Transverse colon (tissue), 4 donors: ENCODE measurements at regions not wholly inside any gene's neighbourhood (a gene's known extent, or its start where the extent isn't known, plus 50 kb on each side); places are given as distances from the start of the nearest gene placed in this dataset.

Source experiments
- CTCF ChIP-seq, 5 experiments: fragments of 200-600 bp in 3 of 5; fragments of 450-650 bp in 2 of 5; sonication (generic) in 3 of 5; IDR thresholded peaks; 1 replicate in 2 of 5; 2 replicates in 3 of 5; pipeline ENCODE4 v1.5.1; 2016 to 2017; ENCODE audit warnings: antibody characterized with exemption in 5 of 5, inconsistent platforms in 3 of 5, mild to moderate bottlenecking in 2 of 5, moderate library complexity in 1 of 5
- EP300 ChIP-seq: sonication (generic); formaldehyde crosslinking; IDR thresholded peaks from one replicate; pipeline ENCODE4 v1.6.1; 2017; ENCODE audit warnings: antibody characterized with exemption, low read depth
- POLR2A ChIP-seq: fragments of 450-650 bp; IDR thresholded peaks from one replicate; pipeline ENCODE4 v1.6.1; 2016; ENCODE audit warnings: antibody characterized with exemption, mild to moderate bottlenecking, moderate library complexity
- POLR2AphosphoS5 ChIP-seq, 3 donors: sonication (generic); formaldehyde crosslinking; IDR thresholded peaks; one replicate each; pipeline ENCODE4 v1.6.1; 2016; ENCODE audit warnings: antibody characterized with exemption in 3 of 3

DNA sequence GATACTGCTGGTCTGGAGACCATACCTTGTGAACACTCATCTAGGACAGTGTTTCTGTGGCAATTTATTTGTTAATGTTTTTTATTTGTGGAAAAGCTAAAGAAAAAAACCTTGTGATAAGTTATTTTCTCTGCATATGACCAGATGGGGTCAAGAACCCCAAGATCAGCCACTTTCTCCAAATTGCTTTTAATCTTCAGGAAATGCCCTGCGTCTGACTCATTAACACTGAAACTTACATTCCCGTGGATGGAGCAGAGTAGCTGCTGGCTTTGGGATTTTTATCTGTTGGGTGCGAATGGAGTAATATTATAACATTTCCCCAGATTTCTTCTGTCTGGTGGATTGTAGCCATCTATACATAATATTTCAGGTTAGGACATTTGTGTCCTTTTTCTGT lies 444.5 kb downstream of the SH3GL2 start:
- TF ChIP-seq POLR2AphosphoS5 (IDR thresholded peaks at IDR 0.05), result no peak
- TF ChIP-seq EP300, result no peak
- TF ChIP-seq CTCF (IDR thresholded peaks at IDR 0.05), result no peak
- TF ChIP-seq POLR2A, result no peak
